Calu3 (cell line): ENCODE measurements at regions not wholly inside any gene's neighbourhood (a gene's known extent, or its start where the extent isn't known, plus 50 kb on each side); places are given as distances from the start of the nearest gene placed in this dataset.

Experiments used
- BruUV-seq: library from RNA; stranded (reverse); fragments of 400-500 nt; replicated peaks from 2 replicates; lab custom pipeline; 2021; lab: Mats Ljungman, UMichigan
- CTCF ChIA-PET: fragments of 300-600 bp; sonication (Branson Sonifier 250); formaldehyde crosslinking; loops from one replicate; lab custom pipeline; 2022; ENCODE audit warnings: antibody characterized with exemption; lab: Charles Lee
- DNase-seq: peaks from one replicate; pipeline ENCODE4 v3.0.0; 2022
- H3K27ac Mint-ChIP-seq: one replicate; pipeline ENCODE4 v1.8.0; 2022; ENCODE audit warnings: mixed read lengths; ENCODE audit not compliant: unreplicated experiment
- H3K27me3 Mint-ChIP-seq: one replicate; pipeline ENCODE4 v1.8.0; 2022; ENCODE audit warnings: mixed read lengths; ENCODE audit not compliant: unreplicated experiment
- H3K36me3 Mint-ChIP-seq: one replicate; pipeline ENCODE4 v1.8.0; 2022; ENCODE audit warnings: mild to moderate bottlenecking, moderate library complexity, mixed read lengths; ENCODE audit not compliant: insufficient read depth, unreplicated experiment
- H3K4me1 Mint-ChIP-seq: one replicate; pipeline ENCODE4 v1.8.0; 2022; ENCODE audit warnings: mild to moderate bottlenecking, low read depth, mixed read lengths; ENCODE audit not compliant: unreplicated experiment
- H3K4me3 Mint-ChIP-seq: one replicate; pipeline ENCODE4 v1.8.0; 2022; ENCODE audit warnings: mild to moderate bottlenecking, low read depth, moderate library complexity, mixed read lengths; ENCODE audit not compliant: unreplicated experiment
- H3K9me3 Mint-ChIP-seq: one replicate; pipeline ENCODE4 v1.8.0; 2022; ENCODE audit warnings: low read depth, mixed read lengths; ENCODE audit not compliant: unreplicated experiment
- intact Hi-C: fragments of 100-400 bp; cut with micrococcal nuclease; formaldehyde crosslinking; loops from one replicate; pipeline ENCODE4 v1.10.0; 2022; ENCODE audit not compliant: unreplicated experiment
- TF ChIP-seq, protein P1 (sequence below): fragments of 200-600 bp; IDR thresholded peaks from one replicate; pipeline ENCODE4 v1.8.0; 2022; ENCODE audit warnings: antibody characterized with exemption; ENCODE audit not compliant: unreplicated experiment

DNA sequence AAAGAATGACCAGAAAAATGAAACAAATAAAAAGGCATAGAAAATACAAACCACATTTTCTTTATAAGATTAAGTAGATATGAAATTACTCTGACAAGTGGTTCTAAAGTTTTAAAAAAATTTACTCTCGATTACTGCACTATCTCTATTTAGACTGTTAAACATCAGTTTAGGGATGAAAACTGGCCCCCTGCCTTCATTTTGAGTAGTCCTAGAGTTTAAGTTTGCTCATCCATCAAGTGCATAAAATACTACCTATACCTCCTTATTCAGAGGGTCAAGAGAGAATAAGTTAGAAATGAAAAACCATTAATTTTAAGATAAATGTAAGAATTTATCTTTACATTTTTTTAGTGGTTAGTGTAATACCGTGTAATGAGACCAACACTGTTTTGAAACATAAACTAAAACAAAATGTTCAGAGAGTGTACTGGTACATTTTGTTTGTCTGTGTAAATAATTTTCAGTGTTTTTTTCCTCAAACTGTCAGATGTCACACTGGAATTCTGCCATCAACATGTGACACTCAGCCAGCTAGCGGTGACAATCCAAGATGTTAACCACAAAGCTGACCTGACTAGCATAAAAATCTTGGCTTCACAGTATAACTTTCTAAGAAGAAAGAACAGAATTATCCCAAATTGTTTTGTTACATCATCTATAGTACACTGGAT, 184.8 kb upstream of the PCDH20 start:
- no peak overlapping the region for H3K27ac Mint-ChIP-seq
- H3K4me3 Mint-ChIP-seq = no peak overlapping the region
- no peaks in the 10 kb centered on the region for H3K36me3 Mint-ChIP-seq
- H3K4me1 Mint-ChIP-seq = no peaks in the 10 kb centered on the region
- no peak for DNase-seq
- intact Hi-C loops = no loop called here
- CTCF ChIA-PET = no interaction called here
- TF ChIP-seq, protein P1, sequence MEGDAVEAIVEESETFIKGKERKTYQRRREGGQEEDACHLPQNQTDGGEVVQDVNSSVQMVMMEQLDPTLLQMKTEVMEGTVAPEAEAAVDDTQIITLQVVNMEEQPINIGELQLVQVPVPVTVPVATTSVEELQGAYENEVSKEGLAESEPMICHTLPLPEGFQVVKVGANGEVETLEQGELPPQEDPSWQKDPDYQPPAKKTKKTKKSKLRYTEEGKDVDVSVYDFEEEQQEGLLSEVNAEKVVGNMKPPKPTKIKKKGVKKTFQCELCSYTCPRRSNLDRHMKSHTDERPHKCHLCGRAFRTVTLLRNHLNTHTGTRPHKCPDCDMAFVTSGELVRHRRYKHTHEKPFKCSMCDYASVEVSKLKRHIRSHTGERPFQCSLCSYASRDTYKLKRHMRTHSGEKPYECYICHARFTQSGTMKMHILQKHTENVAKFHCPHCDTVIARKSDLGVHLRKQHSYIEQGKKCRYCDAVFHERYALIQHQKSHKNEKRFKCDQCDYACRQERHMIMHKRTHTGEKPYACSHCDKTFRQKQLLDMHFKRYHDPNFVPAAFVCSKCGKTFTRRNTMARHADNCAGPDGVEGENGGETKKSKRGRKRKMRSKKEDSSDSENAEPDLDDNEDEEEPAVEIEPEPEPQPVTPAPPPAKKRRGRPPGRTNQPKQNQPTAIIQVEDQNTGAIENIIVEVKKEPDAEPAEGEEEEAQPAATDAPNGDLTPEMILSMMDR = no peak
- H3K27me3 Mint-ChIP-seq = no peaks in the 10 kb centered on the region
- H3K9me3 Mint-ChIP-seq = peaks cover 3% of the 10 kb centered on the region
- no TSS peak for BruUV-seq

- no TSS peak for BruUV-seq
- intact Hi-C loops = no loop called here
- Mint-ChIP-seq H3K36me3 (no peaks in the 10 kb centered on the region), H3K4me1 (no peaks in the 10 kb centered on the region), H3K27me3 (no peaks in the 10 kb centered on the region), H3K9me3 (no peaks in the 10 kb centered on the region), H3K4me3 (no peak overlapping the region), H3K27ac (no peak overlapping the region)
- CTCF ChIA-PET = no interaction called here
- TF ChIP-seq, protein P1 = no peak
- no peak for DNase-seq
These were observed 176.8 kb upstream of the PCDH20 start for GRCh38 chr13:61592489-61592888.

DNA sequence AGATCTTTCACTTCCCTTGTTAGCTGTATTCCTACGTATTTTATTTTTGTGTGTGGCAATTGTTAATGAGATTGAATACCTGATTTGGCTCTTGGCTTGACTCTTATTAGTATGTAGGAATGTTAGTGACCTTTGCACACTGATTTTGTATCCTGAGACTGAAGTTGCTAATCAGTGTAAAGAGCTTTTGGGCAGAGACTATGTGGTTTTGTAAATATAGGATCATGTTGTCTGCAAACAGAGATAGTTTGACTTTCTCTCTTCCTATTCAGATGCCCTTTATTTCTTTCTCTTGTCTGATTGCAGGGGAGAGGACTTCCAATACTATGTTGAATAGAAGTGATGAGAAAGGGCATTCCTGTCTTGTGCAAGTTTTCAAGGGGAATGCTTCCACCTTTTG, 160.3 kb upstream of the PCDH20 start:
- H3K9me3 Mint-ChIP-seq = no peaks in the 10 kb centered on the region
- no peaks in the 10 kb centered on the region for H3K27me3 Mint-ChIP-seq
- BruUV-seq = no TSS peak
- no peaks in the 10 kb centered on the region for H3K4me1 Mint-ChIP-seq
- no peak for DNase-seq
- CTCF ChIA-PET = no interaction called here
- no peak overlapping the region for H3K4me3 Mint-ChIP-seq
- no peaks in the 10 kb centered on the region for H3K36me3 Mint-ChIP-seq
- TF ChIP-seq, protein P1 = no peak
- H3K27ac Mint-ChIP-seq = no peak overlapping the region
- intact Hi-C loops = no loop called here

DNA sequence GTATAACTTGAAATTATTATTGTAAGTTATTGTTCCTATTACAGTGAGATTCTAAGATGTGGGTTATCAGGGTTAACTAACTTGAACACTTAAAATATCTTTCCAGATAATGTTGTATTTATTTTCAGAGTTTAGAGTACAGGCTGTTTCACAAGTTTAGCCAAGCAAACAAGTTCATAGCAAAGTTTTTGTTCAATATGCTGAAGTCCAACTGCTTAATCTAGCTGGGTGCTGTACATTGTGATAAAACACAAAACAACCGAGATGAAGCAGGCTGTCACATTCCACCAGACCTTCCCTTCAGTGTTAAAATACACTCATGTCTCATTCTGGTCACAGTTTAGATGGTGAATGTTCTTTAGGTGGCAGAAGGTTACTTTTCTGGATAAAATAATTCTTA, 148.0 kb upstream of the PCDH20 start:
- no peak for DNase-seq
- H3K36me3 Mint-ChIP-seq = no peaks in the 10 kb centered on the region
- no peaks in the 10 kb centered on the region for H3K27me3 Mint-ChIP-seq
- TF ChIP-seq, protein P1 = no peak
- no peak overlapping the region for H3K4me3 Mint-ChIP-seq
- peaks cover 6% of the 10 kb centered on the region for H3K9me3 Mint-ChIP-seq
- intact Hi-C loops = no loop called here
- BruUV-seq = no TSS peak
- H3K4me1 Mint-ChIP-seq = no peaks in the 10 kb centered on the region
- H3K27ac Mint-ChIP-seq = no peak overlapping the region
- CTCF ChIA-PET = no interaction called here
